ENCODE measurements at regions not wholly inside any gene's neighbourhood (a gene's known extent, or its start where the extent isn't known, plus 50 kb on each side); places are given as distances from the start of the nearest gene placed in this dataset.

DNA sequence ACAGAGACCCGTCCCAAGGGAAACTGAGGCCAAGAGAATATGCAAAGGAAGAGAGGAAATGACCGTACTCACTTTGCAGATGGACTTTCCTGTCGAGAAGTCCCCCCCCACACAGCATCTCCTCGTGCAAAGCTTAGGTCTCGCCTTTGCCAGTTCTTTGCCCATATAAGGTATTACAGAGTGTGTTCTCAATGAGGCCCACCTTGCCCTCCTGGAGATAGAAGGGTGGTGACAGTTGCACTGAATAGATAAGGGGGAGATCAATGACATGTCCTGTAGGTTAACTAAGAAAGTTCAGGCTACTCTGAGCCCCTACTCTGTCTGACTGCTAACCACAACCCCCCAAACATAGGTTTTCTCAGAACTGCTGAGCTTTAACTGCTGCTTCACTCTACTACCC lies 68.2 kb upstream of the SPTLC1 start:
- H3K79me2 ChIP-seq (ENCODE audit: control insufficient read depth, insufficient read depth, low read length): no peaks in the 10 kb centered on the region
- H3K4me2 ChIP-seq (ENCODE audit: extremely low read depth, insufficient read depth, low read length): no peak overlapping the region
- H3K4me1 ChIP-seq (ENCODE audit: control insufficient read depth, extremely low read depth, insufficient read depth, low read length): peaks cover 10% of the 10 kb centered on the region
- TF ChIP-seq, protein P1, sequence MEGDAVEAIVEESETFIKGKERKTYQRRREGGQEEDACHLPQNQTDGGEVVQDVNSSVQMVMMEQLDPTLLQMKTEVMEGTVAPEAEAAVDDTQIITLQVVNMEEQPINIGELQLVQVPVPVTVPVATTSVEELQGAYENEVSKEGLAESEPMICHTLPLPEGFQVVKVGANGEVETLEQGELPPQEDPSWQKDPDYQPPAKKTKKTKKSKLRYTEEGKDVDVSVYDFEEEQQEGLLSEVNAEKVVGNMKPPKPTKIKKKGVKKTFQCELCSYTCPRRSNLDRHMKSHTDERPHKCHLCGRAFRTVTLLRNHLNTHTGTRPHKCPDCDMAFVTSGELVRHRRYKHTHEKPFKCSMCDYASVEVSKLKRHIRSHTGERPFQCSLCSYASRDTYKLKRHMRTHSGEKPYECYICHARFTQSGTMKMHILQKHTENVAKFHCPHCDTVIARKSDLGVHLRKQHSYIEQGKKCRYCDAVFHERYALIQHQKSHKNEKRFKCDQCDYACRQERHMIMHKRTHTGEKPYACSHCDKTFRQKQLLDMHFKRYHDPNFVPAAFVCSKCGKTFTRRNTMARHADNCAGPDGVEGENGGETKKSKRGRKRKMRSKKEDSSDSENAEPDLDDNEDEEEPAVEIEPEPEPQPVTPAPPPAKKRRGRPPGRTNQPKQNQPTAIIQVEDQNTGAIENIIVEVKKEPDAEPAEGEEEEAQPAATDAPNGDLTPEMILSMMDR (conservative IDR thresholded peaks at IDR 0.05 in 1 of 2, IDR thresholded peaks at IDR 0.05 in 1 of 2; ENCODE audit: low read depth in 1 of 2, low read length in 2 of 2): no peak
- no peak for TF ChIP-seq EZH2 (IDR thresholded peaks at IDR 0.05; ENCODE audit: low read length, missing control alignments)
- no peak overlapping the region for H2AFZ ChIP-seq (ENCODE audit: low read length)
- no peaks in the 10 kb centered on the region for H3K9me3 ChIP-seq (ENCODE audit: control insufficient read depth, insufficient read depth, low read depth, low read length)
- no peak overlapping the region for H3K27ac ChIP-seq (ENCODE audit: insufficient read depth, low read length)
- no peak overlapping the region for H3K9ac ChIP-seq (ENCODE audit: insufficient read depth, low read length)
- DNase-seq (ENCODE audit: low read depth in 2 of 2): no peak
- no peaks in the 10 kb centered on the region for H3K36me3 ChIP-seq (ENCODE audit: control insufficient read depth, insufficient read depth, low read length)
- no peaks in the 10 kb centered on the region for H4K20me1 ChIP-seq (ENCODE audit: control insufficient read depth, extremely low read depth, insufficient read depth, low read length)
- no peak overlapping the region for H3K4me3 ChIP-seq (replicated peaks in 1 of 4; ENCODE audit: control extremely low read depth in 1 of 4, insufficient read depth in 1 of 4, low read depth in 3 of 4, low read length in 4 of 4)
- peaks cover 2% of the 10 kb centered on the region for H3K27me3 ChIP-seq (ENCODE audit: control insufficient read depth, insufficient read depth, low read length)

DNA sequence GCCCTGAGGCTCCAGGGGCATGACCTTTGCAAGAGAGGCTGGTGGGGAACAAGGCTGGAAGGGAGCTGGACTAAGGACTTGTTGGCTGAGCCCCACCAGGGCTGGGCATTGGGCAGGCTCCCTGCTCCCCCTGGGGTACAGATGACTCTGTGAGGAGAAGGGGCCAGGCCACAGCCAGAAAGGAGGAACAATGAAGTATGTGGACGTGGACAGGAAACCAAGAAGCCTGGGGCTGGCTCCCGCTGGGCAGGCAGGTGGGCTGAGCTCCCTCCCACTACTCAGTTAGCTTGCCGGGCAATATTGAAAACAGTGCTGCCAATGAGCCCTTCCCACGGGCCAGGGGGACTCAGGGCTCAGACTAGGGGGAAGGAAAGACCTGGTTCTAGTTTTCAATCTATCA lies 66.1 kb upstream of the SPTLC1 start:
- no peaks in the 10 kb centered on the region for H3K36me3 ChIP-seq (ENCODE audit: control insufficient read depth, insufficient read depth, low read length)
- peaks cover 10% of the 10 kb centered on the region for H3K4me1 ChIP-seq (ENCODE audit: control insufficient read depth, extremely low read depth, insufficient read depth, low read length)
- no peak for DNase-seq (ENCODE audit: low read depth in 2 of 2)
- no peaks in the 10 kb centered on the region for H3K27me3 ChIP-seq (ENCODE audit: control insufficient read depth, insufficient read depth, low read length)
- H3K4me2 ChIP-seq (ENCODE audit: extremely low read depth, insufficient read depth, low read length): no peak overlapping the region
- H2AFZ ChIP-seq (ENCODE audit: low read length): peak overlapping the region; percentile 32
- H4K20me1 ChIP-seq (ENCODE audit: control insufficient read depth, extremely low read depth, insufficient read depth, low read length): no peaks in the 10 kb centered on the region
- TF ChIP-seq, protein P1 (conservative IDR thresholded peaks at IDR 0.05 in 1 of 2, IDR thresholded peaks at IDR 0.05 in 1 of 2; ENCODE audit: low read depth in 1 of 2, low read length in 2 of 2): no peak
- no peak for TF ChIP-seq EZH2 (IDR thresholded peaks at IDR 0.05; ENCODE audit: low read length, missing control alignments)
- no peak overlapping the region for H3K4me3 ChIP-seq (replicated peaks in 1 of 4; ENCODE audit: control extremely low read depth in 1 of 4, insufficient read depth in 1 of 4, low read depth in 3 of 4, low read length in 4 of 4)
- no peaks in the 10 kb centered on the region for H3K79me2 ChIP-seq (ENCODE audit: control insufficient read depth, insufficient read depth, low read length)
- no peaks in the 10 kb centered on the region for H3K9me3 ChIP-seq (ENCODE audit: control insufficient read depth, insufficient read depth, low read depth, low read length)
- no peak overlapping the region for H3K9ac ChIP-seq (ENCODE audit: insufficient read depth, low read length)
- peak overlapping the region; percentile 11 for H3K27ac ChIP-seq (ENCODE audit: insufficient read depth, low read length)

DNA sequence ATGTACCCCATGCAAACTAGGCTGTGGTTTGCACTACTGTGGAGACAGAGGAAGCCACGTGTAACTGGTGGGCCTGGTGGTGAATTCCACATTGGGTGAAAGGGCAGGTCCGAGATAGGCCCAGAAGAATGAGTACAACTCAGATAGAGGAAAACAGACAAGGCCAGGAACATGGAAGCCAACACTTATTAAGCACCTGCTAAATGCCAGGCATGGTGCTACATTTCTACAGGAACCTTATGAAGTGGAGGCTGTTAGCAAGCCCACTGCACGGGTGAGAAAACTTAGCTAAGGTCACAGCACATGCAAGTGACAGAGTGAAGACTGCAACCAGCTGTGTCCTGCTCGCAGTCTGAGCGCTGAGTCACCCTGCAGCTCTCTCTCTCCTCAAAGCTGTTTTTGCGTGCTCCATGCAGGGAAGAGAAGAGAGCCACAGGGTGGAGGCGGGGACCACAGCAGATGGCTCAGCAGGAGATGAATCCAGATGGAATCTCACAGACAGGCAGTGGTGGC lies 65.5 kb upstream of the SPTLC1 start:
- H3K36me3 ChIP-seq (ENCODE audit: control insufficient read depth, insufficient read depth, low read length): no peaks in the 10 kb centered on the region
- no peak overlapping the region for H3K4me2 ChIP-seq (ENCODE audit: extremely low read depth, insufficient read depth, low read length)
- H2AFZ ChIP-seq (ENCODE audit: low read length): peak overlapping the region; percentile 32
- H3K4me1 ChIP-seq (ENCODE audit: control insufficient read depth, extremely low read depth, insufficient read depth, low read length): peaks cover 10% of the 10 kb centered on the region
- no peaks in the 10 kb centered on the region for H3K79me2 ChIP-seq (ENCODE audit: control insufficient read depth, insufficient read depth, low read length)
- no peaks in the 10 kb centered on the region for H4K20me1 ChIP-seq (ENCODE audit: control insufficient read depth, extremely low read depth, insufficient read depth, low read length)
- no peak for TF ChIP-seq EZH2 (IDR thresholded peaks at IDR 0.05; ENCODE audit: low read length, missing control alignments)
- TF ChIP-seq, protein P1 (conservative IDR thresholded peaks at IDR 0.05 in 1 of 2, IDR thresholded peaks at IDR 0.05 in 1 of 2; ENCODE audit: low read depth in 1 of 2, low read length in 2 of 2): no peak
- peak; percentile 83 to 87 for DNase-seq (ENCODE audit: low read depth in 2 of 2)
- no peaks in the 10 kb centered on the region for H3K9me3 ChIP-seq (ENCODE audit: control insufficient read depth, insufficient read depth, low read depth, low read length)
- no peak overlapping the region for H3K4me3 ChIP-seq (replicated peaks in 1 of 4; ENCODE audit: control extremely low read depth in 1 of 4, insufficient read depth in 1 of 4, low read depth in 3 of 4, low read length in 4 of 4)
- no peak overlapping the region for H3K9ac ChIP-seq (ENCODE audit: insufficient read depth, low read length)
- no peaks in the 10 kb centered on the region for H3K27me3 ChIP-seq (ENCODE audit: control insufficient read depth, insufficient read depth, low read length)
- peak overlapping the region; percentile 11 for H3K27ac ChIP-seq (ENCODE audit: insufficient read depth, low read length)

Measured in fibroblast of lung (primary cell).